AG20443 (cell line): ENCODE measurements at regions not wholly inside any gene's neighbourhood (a gene's known extent, or its start where the extent isn't known, plus 50 kb on each side); places are given as distances from the start of the nearest gene placed in this dataset.

Experiments
- DNase-seq: peaks from one replicate; pipeline ENCODE4 v3.0.0; 2012; ENCODE audit warnings: low spot score, mixed read lengths

GRCh38 chr19:31979949-31980670, 365.3 kb upstream of the ZNF507 start:
- no peak for DNase-seq

- DNase-seq = no peak
Measured at GRCh38 chr19:31980796-31981195, 364.6 kb upstream of the ZNF507 start.

- no peak for DNase-seq
Measured at GRCh38 chr19:31981545-31981944, 363.9 kb upstream of the ZNF507 start.

- DNase-seq = no peak
Measured at GRCh38 chr19:31983647-31984046, 361.8 kb upstream of the ZNF507 start.

GRCh38 chr19:31985001-31985605, 360.3 kb upstream of the ZNF507 start:
- no peak for DNase-seq

- DNase-seq = no peak
Measured at GRCh38 chr19:31986951-31987350, 358.5 kb upstream of the ZNF507 start.

- DNase-seq = no peak
Measured at GRCh38 chr19:31988256-31988655, 357.2 kb upstream of the ZNF507 start.

- DNase-seq = no peak
Measured at GRCh38 chr19:31991984-31992655, 353.3 kb upstream of the ZNF507 start.

- DNase-seq = no peak
Measured at GRCh38 chr19:31992750-31993149, 352.7 kb upstream of the ZNF507 start.

GRCh38 chr19:31995546-31995945, 349.9 kb upstream of the ZNF507 start:
- no peak for DNase-seq

- DNase-seq = no peak
Measured at GRCh38 chr19:32010071-32010470, 335.3 kb upstream of the ZNF507 start.

- DNase-seq = no peak
Measured at GRCh38 chr19:32012206-32012605, 333.2 kb upstream of the ZNF507 start.

GRCh38 chr19:32012886-32013631, 332.4 kb upstream of the ZNF507 start:
- no peak for DNase-seq

- DNase-seq = no peak
Measured at GRCh38 chr19:32017176-32017953, 328.0 kb upstream of the ZNF507 start.

- peak; percentile 22 for DNase-seq
Measured at GRCh38 chr19:32018014-32018413, 327.4 kb upstream of the ZNF507 start.

GRCh38 chr19:32020538-32020937, 324.9 kb upstream of the ZNF507 start:
- DNase-seq = no peak

- no peak for DNase-seq
Measured at GRCh38 chr19:32022044-32022640, 323.3 kb upstream of the ZNF507 start.

- DNase-seq = no peak
Measured at GRCh38 chr19:32022731-32023563, 322.5 kb upstream of the ZNF507 start.

- no peak for DNase-seq
Measured at GRCh38 chr19:32023564-32023832, 321.9 kb upstream of the ZNF507 start.

GRCh38 chr19:32029235-32029634, 316.2 kb upstream of the ZNF507 start:
- no peak for DNase-seq

- DNase-seq = no peak
Measured at GRCh38 chr19:32032561-32032960, 312.8 kb upstream of the ZNF507 start.
